ENCODE measurements at regions not wholly inside any gene's neighbourhood (a gene's known extent, or its start where the extent isn't known, plus 50 kb on each side); places are given as distances from the start of the nearest gene placed in this dataset.

GRCh38 chr6:48814957-48815356, 648.1 kb downstream of the MMUT start:
- no peak for FAIRE-seq
- TF ChIP-seq CENPX (CRISPR knock-in tag; IDR thresholded peaks at IDR 0.05) (no peak), CEBPB (IDR thresholded peaks at IDR 0.05; ENCODE audit: borderline replicate concordance, low read depth, low read length) (peak; percentile 63; the same call in 1 of the 2 replicates), BHLHE40 (IDR thresholded peaks at IDR 0.05; ENCODE audit: low read length) (no peak), NFATC3 (CRISPR knock-in tag; IDR thresholded peaks at IDR 0.05) (no peak), HINFP (CRISPR knock-in tag; IDR thresholded peaks at IDR 0.05; ENCODE audit: low read depth) (no peak)
- no peaks in the 10 kb centered on the region for H3K36me3 ChIP-seq (replicated peaks in 1 of 2; ENCODE audit: control insufficient read depth in 1 of 2, insufficient read depth in 2 of 2, low read length in 2 of 2)
- BruUV-seq (replicated peaks): no TSS peak
- DNase-seq (ENCODE audit: low spot score): no peak
- ChIA-PET CTCF (ENCODE audit: low intra/inter-chr PET ratio, low total read pairs) (no interaction called here), POLR2A (no interaction called here)
- in situ Hi-C loops (cut with HindIII; ENCODE audit: extremely low pct_ligation_motif_present, low pct_unique_long_range_greater_than_20kb): no loop called here
- no peak overlapping the region for H2AFZ ChIP-seq (ENCODE audit: low read length)
- H3K9me3 ChIP-seq (ENCODE audit: low read length): no peaks in the 10 kb centered on the region
- no peaks in the 10 kb centered on the region for H4K20me1 ChIP-seq (ENCODE audit: insufficient read depth, low read length)
- no peaks in the 10 kb centered on the region for H3K79me2 ChIP-seq (ENCODE audit: insufficient read depth, low read length)
- no peak overlapping the region for H3K4me2 ChIP-seq (ENCODE audit: low read depth, low read length)
- ATAC-seq: no peak
- no peak overlapping the region for H3K4me3 ChIP-seq (replicated peaks in 1 of 3; ENCODE audit: insufficient read depth in 1 of 3, low read depth in 2 of 3, low read length in 3 of 3)
- no peaks in the 10 kb centered on the region for H3K4me1 ChIP-seq (ENCODE audit: insufficient read depth, low read length)
- H3K27me3 ChIP-seq (ENCODE audit: control insufficient read depth in 1 of 2, insufficient read depth in 2 of 2, low read length in 2 of 2): no peaks in the 10 kb centered on the region
- no peak overlapping the region for H3K9ac ChIP-seq (ENCODE audit: insufficient read depth, low read depth, low read length)
- intact Hi-C loops (cut with micrococcal nuclease; ENCODE audit: unreplicated experiment): no loop called here
- no peak overlapping the region for H3K27ac ChIP-seq (ENCODE audit: extremely low read length, insufficient read depth, low read length)

- Histone ChIP-seq H3K4me3 (replicated peaks in 1 of 3; ENCODE audit: insufficient read depth in 1 of 3, low read depth in 2 of 3, low read length in 3 of 3) (no peak overlapping the region), H3K4me2 (ENCODE audit: low read depth, low read length) (no peak overlapping the region), H3K36me3 (replicated peaks in 1 of 2; ENCODE audit: control insufficient read depth in 1 of 2, insufficient read depth in 2 of 2, low read length in 2 of 2) (no peaks in the 10 kb centered on the region), H3K79me2 (ENCODE audit: insufficient read depth, low read length) (no peaks in the 10 kb centered on the region), H3K4me1 (ENCODE audit: insufficient read depth, low read length) (no peaks in the 10 kb centered on the region), H3K9me3 (ENCODE audit: low read length) (no peaks in the 10 kb centered on the region), H2AFZ (ENCODE audit: low read length) (no peak overlapping the region), H3K27me3 (ENCODE audit: control insufficient read depth in 1 of 2, insufficient read depth in 2 of 2, low read length in 2 of 2) (no peaks in the 10 kb centered on the region), H3K27ac (ENCODE audit: extremely low read length, insufficient read depth, low read length) (no peak overlapping the region), H4K20me1 (ENCODE audit: insufficient read depth, low read length) (no peaks in the 10 kb centered on the region), H3K9ac (ENCODE audit: insufficient read depth, low read depth, low read length) (no peak overlapping the region)
- ChIA-PET CTCF (ENCODE audit: low intra/inter-chr PET ratio, low total read pairs) (no interaction called here), POLR2A (no interaction called here)
- BruUV-seq (replicated peaks): no TSS peak
- ATAC-seq (no peak), DNase-seq (ENCODE audit: low spot score) (no peak), FAIRE-seq (no peak)
- intact Hi-C loops (cut with micrococcal nuclease; ENCODE audit: unreplicated experiment): no loop called here
- in situ Hi-C loops (cut with HindIII; ENCODE audit: extremely low pct_ligation_motif_present, low pct_unique_long_range_greater_than_20kb): no loop called here
- WGBS (ENCODE audit: low lambda C conversion rate): 5% methylated on average over 3 of the region's 3 CpGs
- TF ChIP-seq EEA1 (CRISPR knock-in tag; IDR thresholded peaks at IDR 0.05; ENCODE audit: borderline replicate concordance): no peak
- no peak for TF ChIP-seq FOSL1 (CRISPR knock-in tag; IDR thresholded peaks at IDR 0.05; ENCODE audit: borderline replicate concordance)
- no peak for TF ChIP-seq AGO1 (IDR thresholded peaks at IDR 0.05; ENCODE audit: low read depth, low read length, poor library complexity, severe bottlenecking)
- TF ChIP-seq CBFB (CRISPR knock-in tag; IDR thresholded peaks at IDR 0.05): no peak
- TF ChIP-seq SCMH1 (CRISPR knock-in tag; IDR thresholded peaks at IDR 0.05; ENCODE audit: borderline replicate concordance): no peak
- TF ChIP-seq ZFP90 (CRISPR knock-in tag; IDR thresholded peaks at IDR 0.05; ENCODE audit: borderline replicate concordance): no peak
- no peak for TF ChIP-seq SRF (IDR thresholded peaks at IDR 0.05; ENCODE audit: low read depth, low read length)
- no peak for TF ChIP-seq ZNF580 (CRISPR knock-in tag; IDR thresholded peaks at IDR 0.05; ENCODE audit: borderline replicate concordance, low read depth)
- no peak for TF ChIP-seq IRF2 (CRISPR knock-in tag; IDR thresholded peaks at IDR 0.05)
Observed at GRCh38 chr6:48813836-48814235, 649.2 kb downstream of the MMUT start.
